GM13977 (cell line): ENCODE measurements at regions not wholly inside any gene's neighbourhood (a gene's known extent, or its start where the extent isn't known, plus 50 kb on each side); places are given as distances from the start of the nearest gene placed in this dataset.

Source experiments
- DNase-seq: peaks from one replicate; pipeline ENCODE4 v3.0.0; 2012; ENCODE audit warnings: low spot score
- in situ Hi-C: fragments of 300-500 bp; cut with MboI; formaldehyde crosslinking; loops from one replicate; pipeline ENCODE4 v1.12.0; 2022; ENCODE audit warnings: low sequenced_read_pairs, low pct_unique_long_range_greater_than_20kb, mixed read lengths, inconsistent platforms; ENCODE audit not compliant: unreplicated experiment
- TF ChIP-seq, protein P1 (sequence below): IDR thresholded peaks from 2 replicates; pipeline ENCODE4 v1.5.1; 2012; ENCODE audit warnings: mild to moderate bottlenecking, control low read depth; ENCODE audit not compliant: insufficient read depth; ENCODE audit errors: extremely low read depth, missing control alignments

DNA sequence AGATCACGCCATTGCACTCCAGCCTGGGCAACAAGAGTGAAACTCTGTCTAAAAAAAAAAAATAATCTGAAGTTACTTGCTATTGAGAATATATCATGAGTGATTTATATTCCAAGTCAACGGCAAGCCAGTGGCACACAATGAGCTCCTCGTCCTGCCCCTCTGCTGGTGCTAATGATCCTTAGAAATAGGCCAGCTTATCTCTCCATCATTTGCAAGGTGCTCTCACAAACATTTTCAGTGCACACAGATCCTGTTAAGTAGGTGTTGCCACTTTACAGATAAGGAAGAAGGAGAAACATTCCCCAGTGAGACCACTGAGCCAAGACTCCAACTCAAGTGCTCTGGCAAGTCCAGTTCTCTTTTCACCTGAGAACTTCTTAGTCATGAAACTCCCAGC lies 91.3 kb upstream of the GPR45 start:
- DNase-seq = no peak
- TF ChIP-seq, protein P1, sequence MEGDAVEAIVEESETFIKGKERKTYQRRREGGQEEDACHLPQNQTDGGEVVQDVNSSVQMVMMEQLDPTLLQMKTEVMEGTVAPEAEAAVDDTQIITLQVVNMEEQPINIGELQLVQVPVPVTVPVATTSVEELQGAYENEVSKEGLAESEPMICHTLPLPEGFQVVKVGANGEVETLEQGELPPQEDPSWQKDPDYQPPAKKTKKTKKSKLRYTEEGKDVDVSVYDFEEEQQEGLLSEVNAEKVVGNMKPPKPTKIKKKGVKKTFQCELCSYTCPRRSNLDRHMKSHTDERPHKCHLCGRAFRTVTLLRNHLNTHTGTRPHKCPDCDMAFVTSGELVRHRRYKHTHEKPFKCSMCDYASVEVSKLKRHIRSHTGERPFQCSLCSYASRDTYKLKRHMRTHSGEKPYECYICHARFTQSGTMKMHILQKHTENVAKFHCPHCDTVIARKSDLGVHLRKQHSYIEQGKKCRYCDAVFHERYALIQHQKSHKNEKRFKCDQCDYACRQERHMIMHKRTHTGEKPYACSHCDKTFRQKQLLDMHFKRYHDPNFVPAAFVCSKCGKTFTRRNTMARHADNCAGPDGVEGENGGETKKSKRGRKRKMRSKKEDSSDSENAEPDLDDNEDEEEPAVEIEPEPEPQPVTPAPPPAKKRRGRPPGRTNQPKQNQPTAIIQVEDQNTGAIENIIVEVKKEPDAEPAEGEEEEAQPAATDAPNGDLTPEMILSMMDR = no peak
- in situ Hi-C loops = no loop called here

DNA sequence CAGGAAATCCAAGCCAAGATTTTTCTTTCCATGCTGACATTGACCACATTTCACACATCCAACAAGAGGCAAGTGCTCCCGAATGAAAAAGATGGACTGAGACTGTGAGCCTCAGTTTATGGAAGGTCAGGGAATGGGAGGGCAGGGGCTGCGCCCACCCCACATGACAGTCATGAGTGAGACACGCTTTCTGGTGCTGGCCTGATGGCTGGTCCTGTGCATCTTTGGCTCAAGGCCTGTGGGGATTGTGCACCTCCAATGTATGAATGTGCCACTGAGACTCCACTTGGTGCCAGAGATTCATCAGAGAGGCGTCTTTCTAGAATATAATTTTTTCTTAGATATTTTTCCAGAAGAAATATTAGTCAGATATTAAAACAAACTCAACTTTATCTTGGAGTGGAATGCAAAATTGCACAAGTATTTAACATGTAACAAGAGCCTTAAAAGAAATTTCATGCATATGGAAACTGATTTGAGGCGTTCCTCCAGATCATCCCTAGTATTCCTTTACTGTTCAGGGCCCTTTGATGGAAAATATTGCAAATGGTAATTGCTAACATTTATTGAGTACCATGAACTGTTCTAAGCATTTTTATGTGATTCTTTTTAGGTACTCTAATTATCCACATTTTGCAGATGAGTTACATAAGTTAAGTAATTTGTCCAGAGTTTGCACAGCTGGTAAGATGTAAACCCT lies 87.3 kb upstream of the GPR45 start:
- TF ChIP-seq, protein P1 = no peak
- no peak for DNase-seq
- in situ Hi-C loops = no loop called here

DNA sequence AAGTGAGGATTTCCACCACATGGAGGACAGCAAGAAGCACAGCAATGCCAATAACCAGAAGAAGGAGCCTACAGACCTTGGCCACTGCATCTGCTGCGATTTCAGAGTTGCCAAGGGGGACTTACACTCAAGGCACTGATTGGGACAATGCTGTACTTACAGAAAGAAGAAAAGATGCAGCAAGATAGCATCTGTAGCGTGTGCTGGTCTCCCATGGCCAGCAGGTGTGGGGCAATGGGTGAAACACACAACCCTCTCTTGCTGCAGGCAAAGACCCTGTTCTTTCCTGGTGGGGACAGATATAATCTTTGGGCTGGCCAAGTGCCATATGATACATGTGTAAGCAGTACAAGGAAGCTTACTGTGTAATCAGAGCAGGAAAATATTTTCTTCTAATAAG lies 85.4 kb upstream of the GPR45 start:
- in situ Hi-C loops = no loop called here
- TF ChIP-seq, protein P1 = no peak
- DNase-seq = no peak

DNA sequence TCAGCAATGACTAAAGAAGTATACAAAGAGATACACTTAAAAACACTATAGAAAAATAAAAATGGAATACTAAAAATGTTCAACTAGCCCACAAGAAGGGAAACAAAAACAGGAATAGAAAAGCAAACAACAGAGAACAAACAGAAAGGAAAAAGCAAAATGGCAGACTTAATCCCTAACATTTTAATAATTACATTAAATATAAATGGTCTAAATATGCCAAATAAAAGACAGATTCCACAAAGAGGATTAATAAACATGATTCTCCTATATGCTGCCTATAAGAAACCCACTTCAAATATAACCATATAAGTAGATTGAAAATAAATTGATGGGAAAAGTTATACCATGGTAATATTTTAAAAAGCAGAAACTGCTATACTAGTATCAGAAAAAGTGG lies 83.5 kb upstream of the GPR45 start:
- in situ Hi-C loops = no loop called here
- TF ChIP-seq, protein P1 = no peak
- DNase-seq = no peak

DNA sequence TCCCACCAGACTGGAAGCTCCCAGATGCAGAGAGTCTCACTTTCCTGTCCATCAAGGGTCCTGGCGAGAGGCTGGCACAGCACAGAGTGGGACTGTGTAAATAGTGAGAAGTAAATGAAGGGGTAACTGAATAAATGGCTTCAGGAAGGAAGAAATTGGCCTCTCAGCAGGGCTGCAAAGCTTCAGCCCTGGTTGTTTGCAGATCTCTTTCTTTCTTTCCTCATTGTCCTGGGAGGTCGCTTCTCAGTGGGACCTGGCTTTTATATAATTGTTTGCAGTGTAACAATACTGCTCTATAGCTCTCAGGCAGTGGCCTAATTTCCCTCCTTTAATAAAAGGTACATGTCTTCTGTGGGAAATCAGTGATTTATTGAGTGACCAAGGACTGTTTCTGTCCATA lies 74.9 kb upstream of the GPR45 start:
- in situ Hi-C loops = no loop called here
- no peak for DNase-seq
- TF ChIP-seq, protein P1 = no peak

DNA sequence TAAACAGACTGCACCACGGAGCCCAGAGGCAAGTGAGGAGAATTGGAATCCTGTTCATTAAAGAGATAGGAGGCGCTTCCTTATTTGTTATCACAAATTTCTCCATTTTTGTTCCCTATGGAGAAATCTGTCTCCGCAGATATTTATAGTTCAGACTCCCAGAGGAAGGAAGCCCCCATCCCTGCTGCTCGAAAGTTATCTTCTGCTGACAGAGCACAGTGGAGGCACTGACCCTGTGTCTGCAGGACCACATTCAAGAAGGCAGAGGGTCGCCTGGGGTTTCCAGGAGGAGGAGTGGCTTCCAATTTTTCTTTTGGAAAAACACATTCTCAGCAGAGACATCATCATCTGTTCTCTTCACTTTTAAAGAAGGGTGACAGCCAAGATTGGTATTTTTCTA lies 73.0 kb upstream of the GPR45 start:
- TF ChIP-seq, protein P1 = no peak
- in situ Hi-C loops = no loop called here
- DNase-seq = no peak
